ENCODE measurements at regions not wholly inside any gene's neighbourhood (a gene's known extent, or its start where the extent isn't known, plus 50 kb on each side); places are given as distances from the start of the nearest gene placed in this dataset.

DNA sequence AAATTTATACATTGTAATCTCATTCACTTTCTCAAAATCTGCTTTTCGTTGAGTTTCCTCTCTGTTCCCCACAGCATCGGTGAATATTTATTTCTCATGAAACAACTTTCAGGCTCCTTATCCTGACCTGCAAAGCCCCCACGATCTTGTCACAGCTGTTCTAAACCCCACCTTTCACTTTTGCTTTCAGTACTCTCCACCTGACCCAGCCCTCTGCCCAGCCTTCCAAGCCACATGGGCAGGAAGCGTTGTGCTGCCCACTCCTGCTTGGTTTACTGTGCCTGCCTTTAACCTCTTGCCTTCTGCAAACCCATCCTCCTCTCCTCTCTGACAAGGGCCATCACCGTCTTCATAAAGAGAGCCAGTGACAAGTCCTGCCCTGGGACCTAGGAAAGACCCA, 262.5 kb downstream of the GALR1 start:
- Histone ChIP-seq H4K91ac (ENCODE audit: low read length) (no peak overlapping the region), H3K14ac (ENCODE audit: low read length in 2 of 2) (no peak overlapping the region), H3K4me2 (ENCODE audit: low read length, poor library complexity, severe bottlenecking) (no peak overlapping the region), H3K4ac (ENCODE audit: low read depth in 1 of 2, low read length in 2 of 2) (no peak overlapping the region), H3K27ac (ENCODE audit: low read length, poor library complexity, severe bottlenecking) (no peak overlapping the region), H3K36me3 (ENCODE audit: control insufficient read depth in 1 of 2, insufficient read depth in 2 of 2, low read depth in 1 of 2, low read length in 2 of 2) (no peaks in the 10 kb centered on the region), H2BK120ac (ENCODE audit: low read depth, low read length) (no peak overlapping the region), H3K9ac (ENCODE audit: low read length) (no peak overlapping the region), H3K27me3 (ENCODE audit: control insufficient read depth in 1 of 2, insufficient read depth in 1 of 2, low read length in 2 of 2) (no peaks in the 10 kb centered on the region), H3K9me3 (ENCODE audit: control insufficient read depth, low read length) (peaks cover 9% of the 10 kb centered on the region), H2AK5ac (ENCODE audit: low read length, severe bottlenecking) (no peak overlapping the region), H3K4me1 (ENCODE audit: control insufficient read depth, insufficient read depth, low read depth, low read length) (no peaks in the 10 kb centered on the region), H2BK15ac (ENCODE audit: low read depth, poor library complexity, severe bottlenecking) (no peak overlapping the region), H2BK12ac (ENCODE audit: low read length in 2 of 2) (no peak overlapping the region), H2AFZ (ENCODE audit: low read depth, low read length) (no peak overlapping the region), H2BK5ac (ENCODE audit: low read depth, low read length, poor library complexity, severe bottlenecking) (no peak overlapping the region), H3K18ac (ENCODE audit: low read depth in 1 of 2, low read length in 2 of 2) (no peak overlapping the region), H3K4me3 (ENCODE audit: insufficient read depth in 1 of 2, low read depth in 1 of 2, low read length in 2 of 2) (no peak overlapping the region), H3K23ac (ENCODE audit: low read length in 2 of 2) (no peak overlapping the region), H3K79me1 (replicated peaks; ENCODE audit: low read length, poor library complexity, severe bottlenecking) (no peaks in the 10 kb centered on the region), H4K8ac (ENCODE audit: low read length) (no peak overlapping the region)
- WGBS: 77% methylated on average over 5 of the region's 5 CpGs
- DNase-seq: no peak

- no peak overlapping the region for H3K18ac ChIP-seq (ENCODE audit: low read depth in 1 of 2, low read length in 2 of 2)
- H3K4me3 ChIP-seq (ENCODE audit: insufficient read depth in 1 of 2, low read depth in 1 of 2, low read length in 2 of 2): no peak overlapping the region
- no peak overlapping the region for H2BK12ac ChIP-seq (ENCODE audit: low read length in 2 of 2)
- no peak overlapping the region for H2BK120ac ChIP-seq (ENCODE audit: low read depth, low read length)
- no peak overlapping the region for H3K9ac ChIP-seq (ENCODE audit: low read length)
- H3K27ac ChIP-seq (ENCODE audit: low read length, poor library complexity, severe bottlenecking): no peak overlapping the region
- no peak overlapping the region for H2AK5ac ChIP-seq (ENCODE audit: low read length, severe bottlenecking)
- H3K14ac ChIP-seq (ENCODE audit: low read length in 2 of 2): no peak overlapping the region
- DNase-seq: no peak
- no peak overlapping the region for H3K23ac ChIP-seq (ENCODE audit: low read length in 2 of 2)
- no peak overlapping the region for H2AFZ ChIP-seq (ENCODE audit: low read depth, low read length)
- H2BK15ac ChIP-seq (ENCODE audit: low read depth, poor library complexity, severe bottlenecking): no peak overlapping the region
- H4K8ac ChIP-seq (ENCODE audit: low read length): no peak overlapping the region
- H3K4me1 ChIP-seq (ENCODE audit: control insufficient read depth, insufficient read depth, low read depth, low read length): no peaks in the 10 kb centered on the region
- WGBS: 86% methylated on average over 25 of the region's 25 CpGs
- H2BK5ac ChIP-seq (ENCODE audit: low read depth, low read length, poor library complexity, severe bottlenecking): no peak overlapping the region
- no peak overlapping the region for H4K91ac ChIP-seq (ENCODE audit: low read length)
- no peak overlapping the region for H3K4ac ChIP-seq (ENCODE audit: low read depth in 1 of 2, low read length in 2 of 2)
- H3K9me3 ChIP-seq (ENCODE audit: control insufficient read depth, low read length): peaks cover 6% of the 10 kb centered on the region
- H3K4me2 ChIP-seq (ENCODE audit: low read length, poor library complexity, severe bottlenecking): no peak overlapping the region
- H3K27me3 ChIP-seq (ENCODE audit: control insufficient read depth in 1 of 2, insufficient read depth in 1 of 2, low read length in 2 of 2): no peaks in the 10 kb centered on the region
- H3K79me1 ChIP-seq (replicated peaks; ENCODE audit: low read length, poor library complexity, severe bottlenecking): no peaks in the 10 kb centered on the region
- H3K36me3 ChIP-seq (ENCODE audit: control insufficient read depth in 1 of 2, insufficient read depth in 2 of 2, low read depth in 1 of 2, low read length in 2 of 2): no peaks in the 10 kb centered on the region
Observed at GRCh38 chr18:77517901-77518300, 268.3 kb downstream of the GALR1 start.

DNA sequence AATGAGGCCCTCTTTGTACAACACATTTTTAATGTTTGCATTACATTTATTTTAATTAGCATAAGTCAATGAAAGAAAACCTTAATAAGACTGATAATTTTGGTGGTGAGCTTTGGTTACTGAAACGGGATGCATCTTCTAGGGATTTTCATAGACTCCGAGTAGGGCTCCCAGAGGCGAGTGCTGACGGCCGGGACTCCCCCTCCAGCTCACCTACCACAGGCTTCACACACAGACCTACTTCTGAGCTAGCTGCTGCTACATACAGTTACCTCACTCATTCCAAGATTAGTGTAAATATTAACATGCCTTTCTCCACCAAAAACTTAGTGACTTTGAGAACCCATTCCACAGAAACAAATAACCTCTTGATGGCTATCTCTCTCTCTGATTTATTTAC, 271.1 kb downstream of the GALR1 start:
- 83% methylated on average over 5 of the region's 5 CpGs for WGBS
- Histone ChIP-seq H3K27me3 (ENCODE audit: control insufficient read depth in 1 of 2, insufficient read depth in 1 of 2, low read length in 2 of 2) (no peaks in the 10 kb centered on the region), H3K4ac (ENCODE audit: low read depth in 1 of 2, low read length in 2 of 2) (no peak overlapping the region), H3K4me2 (ENCODE audit: low read length, poor library complexity, severe bottlenecking) (no peak overlapping the region), H2BK15ac (ENCODE audit: low read depth, poor library complexity, severe bottlenecking) (no peak overlapping the region), H2AK5ac (ENCODE audit: low read length, severe bottlenecking) (no peak overlapping the region), H2BK12ac (ENCODE audit: low read length in 2 of 2) (no peak overlapping the region), H2BK5ac (ENCODE audit: low read depth, low read length, poor library complexity, severe bottlenecking) (no peak overlapping the region), H3K18ac (ENCODE audit: low read depth in 1 of 2, low read length in 2 of 2) (no peak overlapping the region), H3K36me3 (ENCODE audit: control insufficient read depth in 1 of 2, insufficient read depth in 2 of 2, low read depth in 1 of 2, low read length in 2 of 2) (no peaks in the 10 kb centered on the region), H3K14ac (ENCODE audit: low read length in 2 of 2) (no peak overlapping the region), H2AFZ (ENCODE audit: low read depth, low read length) (no peak overlapping the region), H3K23ac (ENCODE audit: low read length in 2 of 2) (no peak overlapping the region), H4K91ac (ENCODE audit: low read length) (no peak overlapping the region), H3K9me3 (ENCODE audit: control insufficient read depth, low read length) (no peaks in the 10 kb centered on the region), H4K8ac (ENCODE audit: low read length) (no peak overlapping the region), H2BK120ac (ENCODE audit: low read depth, low read length) (no peak overlapping the region), H3K4me1 (ENCODE audit: control insufficient read depth, insufficient read depth, low read depth, low read length) (no peaks in the 10 kb centered on the region), H3K9ac (ENCODE audit: low read length) (no peak overlapping the region), H3K4me3 (ENCODE audit: insufficient read depth in 1 of 2, low read depth in 1 of 2, low read length in 2 of 2) (no peak overlapping the region), H3K79me1 (replicated peaks; ENCODE audit: low read length, poor library complexity, severe bottlenecking) (no peaks in the 10 kb centered on the region), H3K27ac (ENCODE audit: low read length, poor library complexity, severe bottlenecking) (no peak overlapping the region)
- DNase-seq: no peak

DNA sequence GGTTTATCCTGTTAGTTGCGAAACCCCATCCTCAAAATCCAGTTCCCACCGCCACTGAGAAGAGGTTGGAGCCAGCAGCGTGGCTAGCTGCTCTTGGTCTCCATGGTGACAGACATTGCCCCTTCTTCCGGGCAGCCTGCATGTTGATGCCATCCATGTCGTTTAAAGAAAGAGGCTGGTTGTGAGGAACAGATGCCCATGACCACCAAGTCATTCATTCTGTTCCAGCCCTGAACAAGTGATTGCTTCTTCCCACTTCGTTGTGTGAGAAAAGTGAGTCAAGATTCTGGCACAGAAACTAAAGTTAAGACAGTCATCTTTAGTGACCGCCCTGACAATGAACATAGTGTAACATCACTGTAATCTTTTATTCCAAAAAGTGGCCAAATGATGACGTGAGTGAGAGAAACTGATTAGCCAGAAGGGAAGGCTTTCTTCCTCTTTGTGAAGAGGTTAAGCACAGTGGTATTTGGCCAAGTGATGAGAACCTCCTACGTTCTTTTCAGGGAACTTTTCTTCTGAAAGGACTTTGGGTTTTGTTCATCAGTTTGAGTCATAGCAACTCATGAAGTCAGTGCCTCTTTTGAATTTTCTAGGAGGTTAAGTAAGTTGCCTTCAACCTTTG, 272.5 kb downstream of the GALR1 start:
- no peak overlapping the region for H3K14ac ChIP-seq (ENCODE audit: low read length in 2 of 2)
- no peak overlapping the region for H2AFZ ChIP-seq (ENCODE audit: low read depth, low read length)
- no peak for DNase-seq
- H3K79me1 ChIP-seq (replicated peaks; ENCODE audit: low read length, poor library complexity, severe bottlenecking): no peaks in the 10 kb centered on the region
- no peaks in the 10 kb centered on the region for H3K4me1 ChIP-seq (ENCODE audit: control insufficient read depth, insufficient read depth, low read depth, low read length)
- H2BK5ac ChIP-seq (ENCODE audit: low read depth, low read length, poor library complexity, severe bottlenecking): no peak overlapping the region
- no peak overlapping the region for H4K91ac ChIP-seq (ENCODE audit: low read length)
- no peak overlapping the region for H3K4me3 ChIP-seq (ENCODE audit: insufficient read depth in 1 of 2, low read depth in 1 of 2, low read length in 2 of 2)
- H2BK15ac ChIP-seq (ENCODE audit: low read depth, poor library complexity, severe bottlenecking): no peak overlapping the region
- no peak overlapping the region for H3K9ac ChIP-seq (ENCODE audit: low read length)
- H2AK5ac ChIP-seq (ENCODE audit: low read length, severe bottlenecking): no peak overlapping the region
- H3K27ac ChIP-seq (ENCODE audit: low read length, poor library complexity, severe bottlenecking): no peak overlapping the region
- no peak overlapping the region for H3K4me2 ChIP-seq (ENCODE audit: low read length, poor library complexity, severe bottlenecking)
- no peak overlapping the region for H3K23ac ChIP-seq (ENCODE audit: low read length in 2 of 2)
- H3K18ac ChIP-seq (ENCODE audit: low read depth in 1 of 2, low read length in 2 of 2): no peak overlapping the region
- H3K4ac ChIP-seq (ENCODE audit: low read depth in 1 of 2, low read length in 2 of 2): no peak overlapping the region
- H3K27me3 ChIP-seq (ENCODE audit: control insufficient read depth in 1 of 2, insufficient read depth in 1 of 2, low read length in 2 of 2): no peaks in the 10 kb centered on the region
- H2BK12ac ChIP-seq (ENCODE audit: low read length in 2 of 2): no peak overlapping the region
- no peaks in the 10 kb centered on the region for H3K9me3 ChIP-seq (ENCODE audit: control insufficient read depth, low read length)
- H3K36me3 ChIP-seq (ENCODE audit: control insufficient read depth in 1 of 2, insufficient read depth in 2 of 2, low read depth in 1 of 2, low read length in 2 of 2): no peaks in the 10 kb centered on the region
- no peak overlapping the region for H4K8ac ChIP-seq (ENCODE audit: low read length)
- 74% methylated on average over 8 of the region's 9 CpGs for WGBS
- H2BK120ac ChIP-seq (ENCODE audit: low read depth, low read length): no peak overlapping the region

Measured in mesenchymal stem cell (in vitro differentiated cells and primary cell).